Breast epithelium (tissue), 4 donors: ENCODE measurements at regions not wholly inside any gene's neighbourhood (a gene's known extent, or its start where the extent isn't known, plus 50 kb on each side); places are given as distances from the start of the nearest gene placed in this dataset.

ENCODE experiments used
- DNase-seq, 2 donors: peaks; one replicate each; pipeline ENCODE4 v3.0.0-alpha.2; 2019; ENCODE audit warnings: low spot score in 2 of 2
- H3K27ac ChIP-seq, 2 donors: fragments of 200-600 bp; sonication (generic) in 1 of 2; one replicate each; pipeline ENCODE4 v1.5.1; 2016 to 2019; ENCODE audit warnings: mild to moderate bottlenecking in 1 of 2
- H3K27me3 ChIP-seq, 2 donors: fragments of 200-600 bp; sonication (generic) in 1 of 2; one replicate each; pipeline versions ENCODE4 v1.5.1 to v1.6.0; 2017 to 2019; ENCODE audit warnings: control low read depth in 1 of 2, mild to moderate bottlenecking in 1 of 2
- H3K36me3 ChIP-seq: fragments of 200-600 bp; one replicate; pipeline ENCODE4 v1.5.1; 2019
- H3K4me1 ChIP-seq, 2 donors: fragments of 200-600 bp; sonication (generic); one replicate each; pipeline ENCODE4 v1.5.1; 2016 to 2019; ENCODE audit warnings: control low read depth in 1 of 2
- H3K4me3 ChIP-seq, 3 donors: fragments of 200-600 bp; sonication (generic); 1 replicate in 2 of 3; 2 replicates in 1 of 3; pipeline ENCODE4 v1.5.1; 2016 to 2019; ENCODE audit warnings: mild to moderate bottlenecking in 3 of 3, moderate library complexity in 2 of 3
- H3K9me3 ChIP-seq, 2 donors: fragments of 200-600 bp; sonication (generic) in 1 of 2; one replicate each; pipeline ENCODE4 v1.5.1; 2016 to 2019; ENCODE audit warnings: control low read depth in 1 of 2
- POLR2A ChIP-seq: fragments of 450-650 bp; IDR thresholded peaks from one replicate; pipeline ENCODE4 v1.6.1; 2016; ENCODE audit warnings: antibody characterized with exemption, mild to moderate bottlenecking, moderate library complexity
- POLR2AphosphoS5 ChIP-seq, 3 donors: sonication (generic); formaldehyde crosslinking; IDR thresholded peaks; one replicate each; pipeline ENCODE4 v1.6.1; 2017; ENCODE audit warnings: antibody characterized with exemption in 3 of 3
- intact Hi-C: fragments of 100-400 bp; cut with DNase I; formaldehyde crosslinking; loops from one replicate; pipeline ENCODE4 v1.15.1; 2023; ENCODE audit warnings: low total_unique reads
- TF ChIP-seq, protein P1 (sequence below), 3 donors: fragments of 450-650 bp; IDR thresholded peaks; one replicate each; pipeline ENCODE4 v1.5.1; 2016 to 2017; ENCODE audit warnings: antibody characterized with exemption in 3 of 3, mild to moderate bottlenecking in 3 of 3, moderate library complexity in 3 of 3

DNA sequence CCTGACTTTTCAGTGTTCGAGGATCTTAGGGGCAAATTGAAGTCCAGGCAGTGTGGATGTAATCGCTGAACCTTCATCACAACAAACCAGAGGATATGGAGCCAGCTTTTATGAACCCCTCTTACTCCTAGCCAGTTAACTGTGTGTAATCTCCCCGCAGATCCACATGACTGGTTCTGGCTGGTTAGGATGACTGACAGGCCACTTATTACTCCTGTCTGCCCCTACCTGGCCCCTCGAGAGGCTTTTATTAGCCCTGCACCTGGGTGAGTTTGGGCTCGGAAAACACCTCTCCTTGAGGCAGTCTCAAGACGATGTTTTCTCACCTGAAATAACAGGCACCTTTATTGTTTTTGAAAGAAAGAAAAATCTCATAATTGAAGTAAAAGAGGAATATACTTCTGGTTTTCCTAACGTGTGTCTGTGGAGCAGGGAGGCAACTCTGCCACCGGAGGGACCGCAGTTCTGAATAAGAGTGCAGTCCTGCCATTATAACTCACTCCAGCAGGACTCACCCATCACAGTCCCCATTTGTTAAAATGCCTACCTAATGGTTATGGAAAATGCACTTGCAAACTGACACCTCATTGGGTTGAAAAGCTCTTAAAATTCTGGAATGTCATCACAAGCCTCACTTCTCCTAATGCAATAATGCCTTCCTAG lies 291.9 kb upstream of the N4BP1 start:
- peaks cover 0 to 38% of the 10 kb centered on the region in 2 donors for H3K27me3 ChIP-seq
- H3K36me3 ChIP-seq, result no peaks in the 10 kb centered on the region
- H3K27ac ChIP-seq, result no peak overlapping the region
- H3K9me3 ChIP-seq, result no peaks in the 10 kb centered on the region
- H3K4me3 ChIP-seq, result no peak overlapping the region
- intact Hi-C loops, result no loop called here
- H3K4me1 ChIP-seq, result no peaks in the 10 kb centered on the region
- no peak for DNase-seq
- TF ChIP-seq, protein P1, sequence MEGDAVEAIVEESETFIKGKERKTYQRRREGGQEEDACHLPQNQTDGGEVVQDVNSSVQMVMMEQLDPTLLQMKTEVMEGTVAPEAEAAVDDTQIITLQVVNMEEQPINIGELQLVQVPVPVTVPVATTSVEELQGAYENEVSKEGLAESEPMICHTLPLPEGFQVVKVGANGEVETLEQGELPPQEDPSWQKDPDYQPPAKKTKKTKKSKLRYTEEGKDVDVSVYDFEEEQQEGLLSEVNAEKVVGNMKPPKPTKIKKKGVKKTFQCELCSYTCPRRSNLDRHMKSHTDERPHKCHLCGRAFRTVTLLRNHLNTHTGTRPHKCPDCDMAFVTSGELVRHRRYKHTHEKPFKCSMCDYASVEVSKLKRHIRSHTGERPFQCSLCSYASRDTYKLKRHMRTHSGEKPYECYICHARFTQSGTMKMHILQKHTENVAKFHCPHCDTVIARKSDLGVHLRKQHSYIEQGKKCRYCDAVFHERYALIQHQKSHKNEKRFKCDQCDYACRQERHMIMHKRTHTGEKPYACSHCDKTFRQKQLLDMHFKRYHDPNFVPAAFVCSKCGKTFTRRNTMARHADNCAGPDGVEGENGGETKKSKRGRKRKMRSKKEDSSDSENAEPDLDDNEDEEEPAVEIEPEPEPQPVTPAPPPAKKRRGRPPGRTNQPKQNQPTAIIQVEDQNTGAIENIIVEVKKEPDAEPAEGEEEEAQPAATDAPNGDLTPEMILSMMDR (IDR thresholded peaks at IDR 0.05), result no peak
- no peak for TF ChIP-seq POLR2A
- TF ChIP-seq POLR2AphosphoS5 (IDR thresholded peaks at IDR 0.05), result no peak

DNA sequence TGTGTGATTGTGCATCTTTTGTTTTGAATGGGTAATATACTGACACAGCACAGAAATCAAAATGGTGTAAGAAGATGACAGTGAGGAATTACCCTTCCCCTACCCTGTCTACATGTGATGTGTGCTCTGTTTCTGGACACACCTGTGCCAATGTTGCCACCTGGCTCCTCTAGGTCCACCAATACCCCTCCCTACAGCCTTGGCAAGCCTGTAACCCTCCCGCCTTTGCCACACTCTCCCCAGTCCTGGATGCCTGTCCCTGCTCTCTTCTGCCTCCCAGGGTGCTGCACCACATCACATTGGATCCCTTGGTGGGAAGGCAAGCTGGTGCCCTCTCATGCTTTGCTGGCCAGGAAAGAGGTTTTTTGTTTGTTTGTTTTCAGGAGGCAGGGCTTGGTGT lies 289.5 kb upstream of the N4BP1 start:
- H3K4me3 ChIP-seq, result no peak overlapping the region
- intact Hi-C loops, result no loop called here
- no peaks in the 10 kb centered on the region for H3K4me1 ChIP-seq
- DNase-seq, result no peak
- H3K27ac ChIP-seq, result no peak overlapping the region
- H3K36me3 ChIP-seq, result no peaks in the 10 kb centered on the region
- H3K9me3 ChIP-seq, result no peaks in the 10 kb centered on the region
- peaks cover 0 to 39% of the 10 kb centered on the region in 2 donors for H3K27me3 ChIP-seq
- TF ChIP-seq, protein P1 (IDR thresholded peaks at IDR 0.05), result no peak
- no peak for TF ChIP-seq POLR2AphosphoS5 (IDR thresholded peaks at IDR 0.05)
- no peak for TF ChIP-seq POLR2A

DNA sequence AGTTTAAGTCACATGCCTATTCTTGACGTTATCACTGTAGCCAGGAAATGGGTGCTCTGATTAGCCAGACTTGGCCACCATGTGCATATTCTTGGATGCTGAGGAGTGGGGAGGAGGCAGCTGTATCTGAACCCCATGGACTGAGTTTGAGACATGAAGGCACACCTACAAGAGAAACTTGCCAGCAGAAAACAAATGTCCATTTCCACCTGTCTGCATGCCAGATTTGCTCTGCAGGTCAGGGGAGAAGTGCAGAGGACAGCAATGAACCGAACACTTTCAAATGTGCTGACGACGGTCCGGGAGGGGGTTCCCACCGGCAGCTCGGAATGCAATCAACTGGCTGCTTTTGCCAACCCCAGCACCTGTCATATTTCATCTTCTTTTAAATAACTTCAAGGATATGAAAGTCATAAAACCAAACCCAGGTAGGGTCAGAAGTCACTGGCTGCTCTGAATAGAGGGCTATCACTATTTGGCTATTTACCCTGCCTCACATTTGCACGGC lies 287.8 kb upstream of the N4BP1 start:
- no peaks in the 10 kb centered on the region for H3K4me1 ChIP-seq
- no peak overlapping the region for H3K4me3 ChIP-seq
- intact Hi-C loops, result no loop called here
- no peak overlapping the region for H3K27ac ChIP-seq
- peaks cover 0 to 31% of the 10 kb centered on the region in 2 donors for H3K27me3 ChIP-seq
- no peak for TF ChIP-seq POLR2AphosphoS5 (IDR thresholded peaks at IDR 0.05)
- no peaks in the 10 kb centered on the region for H3K36me3 ChIP-seq
- no peaks in the 10 kb centered on the region for H3K9me3 ChIP-seq
- no peak for DNase-seq

DNA sequence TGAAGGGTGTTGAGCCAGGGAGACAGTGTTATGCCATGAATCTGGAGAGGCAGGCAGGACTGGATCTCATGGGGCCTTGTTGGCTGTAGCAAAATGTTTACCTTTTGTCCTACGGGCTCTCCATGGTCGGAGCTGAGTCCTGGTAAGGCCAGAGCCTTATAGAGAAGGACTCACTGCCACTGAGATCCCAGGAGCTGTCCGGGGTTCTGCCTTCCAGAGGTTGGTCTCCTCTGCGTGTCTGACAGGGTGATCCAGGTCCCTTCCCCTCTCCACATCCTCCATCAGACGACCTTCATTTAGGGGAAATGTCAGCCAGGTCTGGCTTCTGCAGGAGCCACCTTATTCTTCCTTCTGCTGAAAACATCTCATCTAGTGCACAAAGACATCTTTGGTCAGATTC lies 285.2 kb upstream of the N4BP1 start:
- H3K4me1 ChIP-seq, result no peaks in the 10 kb centered on the region
- H3K9me3 ChIP-seq, result no peaks in the 10 kb centered on the region
- intact Hi-C loops, result no loop called here
- peaks cover 0 to 13% of the 10 kb centered on the region in 2 donors for H3K27me3 ChIP-seq
- TF ChIP-seq, protein P1 (IDR thresholded peaks at IDR 0.05), result no peak
- TF ChIP-seq POLR2A, result no peak
- TF ChIP-seq POLR2AphosphoS5 (IDR thresholded peaks at IDR 0.05), result no peak
- no peak overlapping the region for H3K4me3 ChIP-seq
- no peak for DNase-seq
- H3K36me3 ChIP-seq, result no peaks in the 10 kb centered on the region
- H3K27ac ChIP-seq, result no peak overlapping the region

DNA sequence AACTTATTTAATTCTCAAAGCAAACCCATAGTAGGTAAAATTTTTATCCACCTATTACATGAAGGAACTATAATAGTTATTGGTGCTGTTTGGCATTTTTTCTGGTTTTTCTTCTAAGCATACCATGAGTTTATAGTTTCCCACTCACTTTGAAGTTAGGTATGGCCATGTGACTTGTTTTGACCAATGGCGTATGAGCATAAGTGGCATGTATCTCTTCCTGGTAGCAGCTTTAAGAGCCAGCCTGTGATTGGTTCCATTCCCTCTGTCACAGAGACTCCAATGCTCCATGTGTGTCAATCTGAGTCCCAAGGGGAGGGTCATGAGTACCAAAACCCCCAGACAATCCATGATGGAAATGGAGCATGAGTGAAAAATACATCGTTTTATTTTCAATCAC lies 282.9 kb upstream of the N4BP1 start:
- Histone ChIP-seq H3K4me1 (no peaks in the 10 kb centered on the region), H3K4me3 (no peak overlapping the region), H3K27me3 (peaks cover 0 to 22% of the 10 kb centered on the region in 2 donors), H3K36me3 (no peaks in the 10 kb centered on the region), H3K27ac (no peak overlapping the region), H3K9me3 (no peaks in the 10 kb centered on the region)
- intact Hi-C loops, result no loop called here
- DNase-seq, result no peak
- TF ChIP-seq POLR2A, result no peak
- TF ChIP-seq, protein P1 (IDR thresholded peaks at IDR 0.05), result no peak
- TF ChIP-seq POLR2AphosphoS5 (IDR thresholded peaks at IDR 0.05), result no peak
